Gastroesophageal sphincter (tissue), 4 donors: ENCODE measurements at regions not wholly inside any gene's neighbourhood (a gene's known extent, or its start where the extent isn't known, plus 50 kb on each side); places are given as distances from the start of the nearest gene placed in this dataset.

ENCODE experiments used
- ATAC-seq: fragments of 150-250 bp; one replicate; pipeline ENCODE4 v1.9.1; 2016; ENCODE audit warnings: mild to moderate bottlenecking, moderate library complexity
- H3K27ac ChIP-seq, 4 donors: fragments of 200-600 bp; sonication (generic) in 3 of 4; 1 replicate in 3 of 4; 2 replicates in 1 of 4; pipeline ENCODE4 v1.5.1; 2016 to 2019
- H3K27me3 ChIP-seq: fragments of 200-600 bp; sonication (generic); one replicate; pipeline ENCODE4 v1.5.1; 2019
- H3K36me3 ChIP-seq, 2 donors: fragments of 200-600 bp; sonication (generic); one replicate each; pipeline ENCODE4 v1.5.1; 2019; ENCODE audit warnings: control low read depth in 1 of 2
- H3K4me1 ChIP-seq, 3 donors: fragments of 200-600 bp; sonication (generic); 1 replicate in 2 of 3; 2 replicates in 1 of 3; pipeline ENCODE4 v1.5.1; 2016 to 2019; ENCODE audit warnings: control low read depth in 2 of 3
- H3K4me3 ChIP-seq, 2 donors: fragments of 200-600 bp; sonication (generic); one replicate each; pipeline ENCODE4 v1.5.1; 2019; ENCODE audit warnings: mild to moderate bottlenecking in 1 of 2, moderate library complexity in 1 of 2
- H3K9me3 ChIP-seq, 3 donors: fragments of 200-600 bp; sonication (generic); one replicate each; pipeline ENCODE4 v1.5.1; 2017 to 2019; ENCODE audit warnings: control low read depth in 2 of 3
- POLR2A ChIP-seq, 2 donors: fragments of 450-650 bp; IDR thresholded peaks; one replicate each; pipeline ENCODE4 v1.6.1; 2017; ENCODE audit warnings: antibody characterized with exemption in 2 of 2, mild to moderate bottlenecking in 2 of 2, moderate library complexity in 1 of 2
- whole genome bisulfite sequencing, 2 donors: methylation state at CpG; one replicate each; pipeline ENCODE4 v1.1.5; 2018; ENCODE audit warnings: low coverage in 1 of 2; 5-methylcytosine and 5-hydroxymethylcytosine counted together

GRCh38 chr1:51048670-51049069 lies 53.4 kb upstream of the C1orf185 start:
- H3K27me3 ChIP-seq: no peaks in the 10 kb centered on the region
- 17 to 36% methylated on average over 2 of the region's 2 CpGs for WGBS, 2 donors
- H3K9me3 ChIP-seq: peaks cover 0 to 13% (median 0%) of the 10 kb centered on the region in 3 donors
- no peak overlapping the region for H3K4me3 ChIP-seq
- H3K36me3 ChIP-seq: no peaks in the 10 kb centered on the region
- TF ChIP-seq POLR2A (IDR thresholded peaks at IDR 0.05): no peak
- peaks cover 0 to 4% (median 0%) of the 10 kb centered on the region in 3 donors for H3K4me1 ChIP-seq
- no peak for ATAC-seq
- H3K27ac ChIP-seq: no peak overlapping the region
